ENCODE measurements at regions not wholly inside any gene's neighbourhood (a gene's known extent, or its start where the extent isn't known, plus 50 kb on each side); places are given as distances from the start of the nearest gene placed in this dataset.

- DNase-seq (ENCODE audit: low read depth, low spot score) (no peak), ATAC-seq (no peak)
- POLR2A ChIA-PET: no interaction called here
- H3K9me3 ChIP-seq (ENCODE audit: control insufficient read depth in 1 of 2, insufficient read depth in 1 of 2, low read depth in 1 of 2, low read length in 2 of 2): no peaks in the 10 kb centered on the region
- H3K4me2 ChIP-seq (ENCODE audit: low read length): no peak overlapping the region
- intact Hi-C loops (cut with micrococcal nuclease): loop anchor here (5.0 kb wide), 1 partner anchor 551 kb away; no protein-coding TSS in a partner anchor
- no peaks in the 10 kb centered on the region for H3K9me2 ChIP-seq (ENCODE audit: insufficient read depth)
- no peak overlapping the region for H2AFZ ChIP-seq (ENCODE audit: low read depth, low read length, poor library complexity, severe bottlenecking)
- no peak overlapping the region for H3K4me3 ChIP-seq (replicated peaks in 1 of 2; ENCODE audit: low read depth in 1 of 2, low read length in 2 of 2)
- no peak overlapping the region for H3K9ac ChIP-seq (ENCODE audit: low read length)
- CTCF ChIA-PET: interaction anchor here (1.1 kb wide), 1 partner anchor 370 kb away, joined by 3 read pairs; no protein-coding TSS in a partner anchor
- RAD21 ChIA-PET (ENCODE audit: low non-redundant PET in 1 of 2, low total read pairs in 2 of 2, uncharacterized antibody in 2 of 2, unreplicated experiment in 2 of 2): interaction anchor here in 1 of 2 experiments (0.6 kb wide), 1 partner anchor 184 kb away, joined by 3 read pairs; no protein-coding TSS in a partner anchor
- H4K20me1 ChIP-seq (ENCODE audit: insufficient read depth): no peaks in the 10 kb centered on the region
- BruUV-seq (replicated peaks): no TSS peak
- TF ChIP-seq CTCF (IDR thresholded peaks at IDR 0.05 in 2 of 3, conservative IDR thresholded peaks at IDR 0.05 in 1 of 3; ENCODE audit: borderline replicate concordance in 1 of 3, insufficient read depth in 1 of 3, low read depth in 2 of 3, low read length in 2 of 3) (no peak), SRF (IDR thresholded peaks at IDR 0.05; ENCODE audit: low read depth) (no peak), TCF7L2 (IDR thresholded peaks at IDR 0.05; ENCODE audit: borderline replicate concordance, extremely low read depth, insufficient read depth, insufficient read length) (no peak), EZH2phosphoT487 (IDR thresholded peaks at IDR 0.05; ENCODE audit: borderline replicate concordance) (no peak)
- H3K79me2 ChIP-seq (ENCODE audit: insufficient read depth, low read length): no peaks in the 10 kb centered on the region
- no peak overlapping the region for H3K27ac ChIP-seq (ENCODE audit: low read depth, low read length)
- H3K36me3 ChIP-seq (ENCODE audit: control insufficient read depth in 1 of 2, insufficient read depth in 2 of 2, low read length in 2 of 2): no peaks in the 10 kb centered on the region
- H3K27me3 ChIP-seq (ENCODE audit: insufficient read depth, low read length): no peaks in the 10 kb centered on the region
- H3K4me1 ChIP-seq (ENCODE audit: control insufficient read depth in 1 of 2, insufficient read depth in 2 of 2, low read length in 2 of 2): no peaks in the 10 kb centered on the region; a peak in 1 of 4 replicates
Measured at GRCh38 chr13:26991508-26992181, 180.0 kb downstream of the USP12 start.
